Activated naive CD4-positive, alpha-beta T cell treated with anti-CD3 and anti-CD28 coated beads for 36 hours (primary cell): ENCODE measurements at regions not wholly inside any gene's neighbourhood (a gene's known extent, or its start where the extent isn't known, plus 50 kb on each side); places are given as distances from the start of the nearest gene placed in this dataset.

ENCODE experiments used
- CTCF ChIA-PET: fragments of 350-600 bp; sonication (Branson Sonifier 250); formaldehyde crosslinking; loops from one replicate; lab custom pipeline; 2021; ENCODE audit warnings: antibody characterized with exemption; lab: Charles Lee
- DNase-seq: peaks from one replicate; pipeline ENCODE4 v3.0.0-alpha.2; 2020
- H3K27ac Mint-ChIP-seq: one replicate; pipeline ENCODE4 v1.8.0; 2021; ENCODE audit warnings: mild to moderate bottlenecking, mixed read lengths
- H3K27me3 Mint-ChIP-seq: one replicate; pipeline ENCODE4 v1.8.0; 2021; ENCODE audit warnings: low read depth, mixed read lengths
- H3K36me3 Mint-ChIP-seq: one replicate; pipeline ENCODE4 v1.8.0; 2021; ENCODE audit warnings: low read depth, mixed read lengths
- H3K4me1 Mint-ChIP-seq: one replicate; pipeline ENCODE4 v1.8.0; 2021; ENCODE audit warnings: low read depth, mixed read lengths
- H3K4me3 Mint-ChIP-seq: one replicate; pipeline ENCODE4 v1.8.0; 2021; ENCODE audit warnings: mild to moderate bottlenecking, moderate library complexity, mixed read lengths
- H3K9me3 Mint-ChIP-seq: one replicate; pipeline ENCODE4 v1.8.0; 2021; ENCODE audit warnings: mixed read lengths
- intact Hi-C: fragments of 100-400 bp; cut with micrococcal nuclease; formaldehyde crosslinking; loops from one replicate; pipeline ENCODE4 v1.15.1; 2023

DNA sequence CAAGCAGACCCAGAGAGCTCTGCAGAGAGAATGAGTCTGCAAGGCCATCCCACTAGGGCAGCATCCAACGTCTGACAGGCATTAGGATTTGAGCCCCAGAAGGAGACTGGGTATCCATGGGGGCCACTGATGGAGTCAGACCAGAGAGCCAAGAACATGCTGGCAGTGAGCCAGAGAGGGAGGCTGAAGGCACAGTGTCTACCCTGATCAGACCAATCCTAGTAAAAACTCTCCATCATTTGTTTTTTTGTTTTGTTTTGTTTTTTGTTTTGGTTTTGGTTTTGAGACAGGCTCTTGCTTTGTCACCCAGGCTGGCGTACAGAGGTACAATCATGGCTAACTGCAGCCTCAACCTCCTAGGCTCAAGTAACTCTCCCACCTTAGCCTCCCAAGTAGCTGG is 133.1 kb upstream of the LYZL2 start:
- peaks cover 1% of the 10 kb centered on the region for H3K36me3 Mint-ChIP-seq
- CTCF ChIA-PET: interaction anchor here (0.6 to 1.1 kb wide), 4 partner anchors 16 to 269 kb away, joined by 3 to 5 read pairs (median 4); partner anchors contain the start of gene ZNF438

DNA sequence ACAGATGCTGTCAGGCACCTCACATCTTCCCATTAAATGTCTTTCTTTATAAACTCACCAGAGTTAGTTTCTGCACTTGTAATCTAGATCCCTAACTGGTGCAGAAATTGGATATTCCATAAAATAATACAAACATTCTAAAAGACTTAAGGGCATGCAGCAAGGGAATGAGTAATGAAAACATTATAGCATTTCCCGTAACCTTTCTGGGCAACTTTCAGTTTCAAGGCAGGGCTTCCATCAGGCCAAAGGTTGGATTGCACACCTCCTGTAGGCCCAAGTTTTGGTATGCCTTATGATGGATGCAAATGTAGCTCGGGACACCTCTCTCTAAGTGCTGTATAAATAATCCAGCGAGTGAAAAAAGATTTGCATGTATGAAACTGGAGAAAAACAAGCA is 129.9 kb upstream of the LYZL2 start:
- CTCF ChIA-PET: interaction anchor here (0.7 kb wide), 1 partner anchor 292 kb away, joined by 3 read pairs; no protein-coding TSS in a partner anchor
- H3K27me3 Mint-ChIP-seq: no peaks in the 10 kb centered on the region
- no peak overlapping the region for H3K27ac Mint-ChIP-seq
- H3K4me1 Mint-ChIP-seq: no peaks in the 10 kb centered on the region
- DNase-seq: no peak
- intact Hi-C loops: no loop called here
- H3K9me3 Mint-ChIP-seq: peaks cover 4% of the 10 kb centered on the region
- no peak overlapping the region for H3K4me3 Mint-ChIP-seq
- peaks cover 1% of the 10 kb centered on the region for H3K36me3 Mint-ChIP-seq

More for the DNA sequence above, 133.1 kb upstream of the LYZL2 start:
- H3K9me3 Mint-ChIP-seq: peaks cover 4% of the 10 kb centered on the region
- intact Hi-C loops: no loop called here
- no peaks in the 10 kb centered on the region for H3K4me1 Mint-ChIP-seq
- no peak for DNase-seq
- H3K27ac Mint-ChIP-seq: no peak overlapping the region
- H3K27me3 Mint-ChIP-seq: no peaks in the 10 kb centered on the region
- H3K4me3 Mint-ChIP-seq: no peak overlapping the region

DNA sequence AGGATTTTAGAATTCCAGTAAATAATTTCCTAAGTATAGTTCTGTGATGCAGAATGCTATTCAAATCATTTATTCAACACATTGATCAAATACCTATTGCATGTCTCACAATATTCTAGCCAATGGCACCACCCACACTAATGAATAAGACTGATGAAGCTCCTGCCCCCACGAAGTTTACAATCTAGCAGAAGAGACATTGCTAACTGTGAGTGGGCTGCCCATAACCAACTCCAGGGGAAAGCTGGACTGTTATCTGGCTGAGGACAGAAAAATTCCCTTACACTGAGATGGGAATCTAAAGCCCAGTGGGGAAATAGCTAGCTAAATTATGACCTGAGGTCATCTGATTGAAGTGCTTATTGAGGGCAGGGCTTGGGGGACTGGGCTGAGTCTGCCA is 128.8 kb upstream of the LYZL2 start:
- intact Hi-C loops: no loop called here
- H3K27me3 Mint-ChIP-seq: no peaks in the 10 kb centered on the region
- peaks cover 1% of the 10 kb centered on the region for H3K36me3 Mint-ChIP-seq
- no peaks in the 10 kb centered on the region for H3K4me1 Mint-ChIP-seq
- no peak for DNase-seq
- peaks cover 4% of the 10 kb centered on the region for H3K9me3 Mint-ChIP-seq
- no peak overlapping the region for H3K27ac Mint-ChIP-seq
- H3K4me3 Mint-ChIP-seq: no peak overlapping the region
- CTCF ChIA-PET: no interaction called here

DNA sequence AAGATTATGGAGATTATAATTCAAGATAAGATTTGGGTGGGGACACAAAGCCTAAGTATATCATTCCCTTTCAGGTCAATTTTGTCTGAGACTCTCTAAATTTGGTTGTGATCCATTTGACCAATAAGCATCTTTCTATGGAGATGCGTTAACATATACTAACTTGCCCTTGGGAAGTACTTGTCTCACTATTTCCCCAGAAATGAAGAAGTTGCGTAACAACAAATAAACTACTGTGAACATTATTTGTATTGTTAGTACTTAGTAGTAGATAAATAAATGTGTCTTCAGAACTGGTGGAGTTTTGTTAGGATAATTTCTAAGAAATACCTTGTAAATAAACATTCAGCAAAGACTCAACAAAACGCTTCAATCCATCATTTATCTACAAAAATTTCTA is 127.3 kb upstream of the LYZL2 start:
- Mint-ChIP-seq H3K36me3 (peaks cover 1% of the 10 kb centered on the region), H3K4me1 (peaks cover 1% of the 10 kb centered on the region), H3K27me3 (no peaks in the 10 kb centered on the region), H3K27ac (no peak overlapping the region), H3K9me3 (peaks cover 4% of the 10 kb centered on the region), H3K4me3 (no peak overlapping the region)
- intact Hi-C loops: no loop called here
- no peak for DNase-seq
- CTCF ChIA-PET: no interaction called here

DNA sequence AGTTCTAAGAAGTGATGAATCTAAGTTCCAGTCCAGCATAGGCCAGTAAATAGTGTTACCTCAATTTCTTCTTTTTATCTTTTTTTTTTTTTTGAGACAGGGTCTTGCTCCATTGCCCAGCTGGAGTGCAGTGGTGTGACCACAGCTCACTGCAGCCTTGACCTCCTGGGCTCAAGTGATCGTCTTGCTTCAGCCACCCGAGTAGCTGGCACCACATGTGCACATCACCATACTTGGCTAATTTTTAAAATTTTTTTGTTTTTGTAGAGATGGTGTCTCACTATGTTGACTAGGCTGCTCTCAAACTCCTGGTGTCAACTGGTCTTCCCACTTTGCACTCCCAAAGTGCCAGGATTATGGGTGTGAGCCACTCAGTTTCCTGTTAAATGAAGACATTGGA is 126.6 kb upstream of the LYZL2 start:
- peaks cover under 1% of the 10 kb centered on the region for H3K36me3 Mint-ChIP-seq
- peaks cover 4% of the 10 kb centered on the region for H3K9me3 Mint-ChIP-seq
- no peak for DNase-seq
- peaks cover 8% of the 10 kb centered on the region for H3K4me1 Mint-ChIP-seq
- intact Hi-C loops: no loop called here
- H3K4me3 Mint-ChIP-seq: no peak overlapping the region
- H3K27me3 Mint-ChIP-seq: no peaks in the 10 kb centered on the region
- H3K27ac Mint-ChIP-seq: no peak overlapping the region
- CTCF ChIA-PET: interaction anchor here (0.6 kb wide), 2 partner anchors 935 to 1198 kb away, joined by 3 read pairs; no protein-coding TSS in a partner anchor

DNA sequence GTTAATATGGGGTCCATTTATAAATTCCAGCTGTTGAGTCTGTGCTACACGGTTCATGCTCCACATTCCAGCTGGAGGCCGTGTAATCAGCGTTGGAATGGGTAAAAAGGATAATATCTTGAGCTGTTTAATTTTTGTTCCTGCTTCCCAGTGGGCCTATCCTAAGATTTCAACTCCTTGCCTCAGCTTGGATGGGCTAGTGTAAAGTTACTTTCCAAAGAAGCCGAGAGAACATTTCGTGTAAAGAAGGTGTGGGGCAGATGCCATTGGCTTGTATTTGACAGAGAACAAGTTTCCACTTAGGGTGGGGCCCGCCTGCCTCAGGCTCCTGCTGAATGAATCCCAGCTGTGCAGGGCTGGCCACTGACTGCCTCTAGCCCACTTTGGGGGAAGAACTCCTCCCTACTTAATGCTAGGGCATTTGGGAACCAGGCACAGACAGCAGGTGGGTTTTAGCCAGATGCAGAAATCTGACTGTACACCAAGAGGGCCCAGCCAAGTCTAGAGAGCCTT is 125.9 kb upstream of the LYZL2 start:
- H3K36me3 Mint-ChIP-seq: no peaks in the 10 kb centered on the region
- H3K27me3 Mint-ChIP-seq: no peaks in the 10 kb centered on the region
- H3K4me3 Mint-ChIP-seq: no peak overlapping the region
- peaks cover 12% of the 10 kb centered on the region for H3K4me1 Mint-ChIP-seq
- intact Hi-C loops: no loop called here
- DNase-seq: no peak
- no peak overlapping the region for H3K27ac Mint-ChIP-seq
- CTCF ChIA-PET: interaction anchor here (0.6 to 1.5 kb wide), 4 partner anchors 10 to 1052 kb away, joined by 3 to 5 read pairs (median 3); no protein-coding TSS in a partner anchor
- no peaks in the 10 kb centered on the region for H3K9me3 Mint-ChIP-seq

DNA sequence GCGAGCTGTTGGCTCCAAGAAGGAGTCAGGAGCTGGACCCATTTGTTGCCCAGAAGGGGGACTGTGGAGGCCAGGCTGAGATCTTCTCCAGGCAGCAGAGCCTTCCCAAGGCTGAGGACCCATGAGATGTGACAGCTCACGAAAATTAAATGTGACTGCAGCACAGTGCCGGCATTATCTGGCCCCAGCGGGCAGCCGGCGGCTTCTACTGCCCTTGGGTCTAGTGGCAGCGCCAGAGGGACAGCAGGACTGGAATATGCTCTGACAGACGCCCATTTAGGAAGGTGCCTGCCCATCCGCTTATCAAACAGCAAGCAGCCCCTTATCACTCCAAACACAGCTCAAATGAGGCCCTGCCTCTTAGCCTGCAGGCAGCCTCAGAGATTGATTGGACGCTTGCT is 122.9 kb upstream of the LYZL2 start:
- H3K36me3 Mint-ChIP-seq: no peaks in the 10 kb centered on the region
- peaks cover 15% of the 10 kb centered on the region for H3K4me1 Mint-ChIP-seq
- CTCF ChIA-PET: interaction anchor here (0.8 to 2.5 kb wide), 13 partner anchors 17 to 1055 kb away, joined by 3 to 15 read pairs (median 3); partner anchors contain the start of gene ZNF438
- H3K9me3 Mint-ChIP-seq: no peaks in the 10 kb centered on the region
- no peaks in the 10 kb centered on the region for H3K27me3 Mint-ChIP-seq
- intact Hi-C loops: loop anchor here (1.0 kb wide), 1 partner anchor 1056 kb away; no protein-coding TSS in a partner anchor
- no peak overlapping the region for H3K4me3 Mint-ChIP-seq
- no peak for DNase-seq
- H3K27ac Mint-ChIP-seq: no peak overlapping the region

DNA sequence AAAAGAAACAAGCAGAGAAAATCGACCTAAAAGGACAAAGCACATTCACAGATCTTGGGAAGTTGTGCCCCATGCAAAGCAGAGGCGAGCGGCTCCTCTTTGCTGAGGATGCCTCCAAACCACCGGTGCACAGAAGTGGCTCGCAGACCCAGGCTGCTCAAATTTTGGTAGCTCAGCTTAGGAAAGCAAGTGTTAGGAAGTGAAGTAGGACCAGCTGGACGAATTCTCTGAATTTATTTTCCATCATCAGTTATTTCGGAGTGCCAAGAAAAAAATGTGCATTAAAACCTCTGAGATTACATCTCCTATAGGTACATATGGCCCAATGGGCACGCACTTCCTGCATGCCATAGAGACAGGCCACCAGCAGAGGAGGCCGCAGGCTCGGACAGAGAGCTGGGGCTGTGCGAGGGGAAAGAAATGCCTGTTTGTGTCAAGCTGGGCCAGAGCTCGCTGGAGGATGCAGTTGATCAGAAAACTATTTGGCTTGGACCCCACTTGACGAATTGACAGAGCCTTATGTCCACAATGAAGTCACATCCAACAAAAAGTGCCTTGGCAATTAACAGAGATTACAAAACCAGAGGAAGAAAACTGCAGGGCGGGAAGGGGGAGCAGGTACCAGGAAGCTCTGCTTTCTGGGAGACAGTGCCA is 122.3 kb upstream of the LYZL2 start:
- Mint-ChIP-seq H3K9me3 (no peaks in the 10 kb centered on the region), H3K4me3 (no peak overlapping the region), H3K27ac (no peak overlapping the region), H3K4me1 (peaks cover 15% of the 10 kb centered on the region), H3K27me3 (no peaks in the 10 kb centered on the region), H3K36me3 (no peaks in the 10 kb centered on the region)
- CTCF ChIA-PET: interaction anchor here (0.7 to 2.5 kb wide), 15 partner anchors 17 to 1056 kb away, joined by 3 to 15 read pairs (median 3); partner anchors contain the start of gene ZNF438
- DNase-seq: peak; percentile 78
- intact Hi-C loops: loop anchor here (1.0 kb wide), 1 partner anchor 1056 kb away; no protein-coding TSS in a partner anchor

DNA sequence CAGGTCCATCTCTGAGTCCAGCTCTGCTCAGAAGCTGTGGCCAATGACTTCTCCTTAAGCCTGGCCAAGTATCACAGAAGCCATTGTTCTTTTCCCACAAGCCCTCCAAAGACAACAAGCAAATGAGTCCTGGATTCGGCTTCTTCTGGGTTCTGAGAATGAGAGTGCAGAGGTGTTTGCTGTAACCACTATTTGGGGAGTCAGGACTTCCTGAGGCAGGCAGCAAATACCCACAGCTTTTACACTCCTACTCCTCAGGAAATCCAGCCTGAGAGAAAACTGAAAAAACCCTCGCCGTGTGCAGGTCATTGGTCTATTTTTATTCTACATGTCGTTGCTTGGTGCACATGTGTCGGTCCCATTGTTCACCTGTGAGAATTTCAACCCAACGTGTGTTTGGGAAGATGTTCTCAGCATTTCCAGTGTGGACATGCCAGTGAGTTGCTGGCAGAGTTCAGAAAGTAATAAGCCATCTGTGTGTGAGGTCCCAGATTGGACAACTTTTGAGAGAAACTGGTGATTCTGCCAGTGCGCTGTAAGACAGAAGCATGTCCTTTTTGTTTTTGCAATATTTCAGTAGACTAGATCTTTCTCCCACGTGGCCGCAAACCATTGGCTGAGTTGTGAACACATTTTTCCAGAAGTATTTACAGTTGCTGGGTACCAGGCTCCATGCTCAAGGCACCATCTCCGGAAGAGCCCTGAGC is 121.6 kb upstream of the LYZL2 start:
- Mint-ChIP-seq H3K4me1 (peaks cover 15% of the 10 kb centered on the region), H3K27ac (no peak overlapping the region), H3K4me3 (no peak overlapping the region), H3K9me3 (no peaks in the 10 kb centered on the region), H3K27me3 (no peaks in the 10 kb centered on the region), H3K36me3 (no peaks in the 10 kb centered on the region)
- intact Hi-C loops: no loop called here
- DNase-seq: no peak
- CTCF ChIA-PET: interaction anchor here (0.7 to 2.5 kb wide), 10 partner anchors 18 to 1057 kb away, joined by 3 to 15 read pairs (median 4); no protein-coding TSS in a partner anchor

DNA sequence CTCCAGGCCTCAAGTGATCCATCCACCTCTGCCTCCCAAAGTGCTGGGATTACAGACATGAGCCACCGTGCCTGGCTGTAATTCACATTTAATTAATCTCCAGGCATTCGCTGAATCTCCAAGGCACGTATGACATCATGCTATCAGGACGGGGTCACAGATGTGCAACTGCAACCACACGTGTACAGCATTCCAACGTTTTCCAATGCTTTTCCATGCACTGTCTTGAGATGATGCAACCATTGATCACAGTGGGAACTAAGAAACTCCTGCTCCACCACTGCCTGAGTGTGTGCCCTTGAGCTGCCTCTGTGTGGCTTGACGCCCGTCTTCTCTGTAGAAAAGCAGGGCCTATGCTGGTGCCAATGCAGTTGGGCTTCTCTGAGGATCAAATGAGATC is 119.8 kb upstream of the LYZL2 start:
- Mint-ChIP-seq H3K9me3 (no peaks in the 10 kb centered on the region), H3K4me3 (no peak overlapping the region), H3K36me3 (no peaks in the 10 kb centered on the region), H3K27ac (no peak overlapping the region), H3K27me3 (no peaks in the 10 kb centered on the region), H3K4me1 (peaks cover 15% of the 10 kb centered on the region)
- CTCF ChIA-PET: interaction anchor here (0.9 to 1.7 kb wide), 2 partner anchors 60 to 62 kb away, joined by 3 to 6 read pairs; no protein-coding TSS in a partner anchor
- no peak for DNase-seq
- intact Hi-C loops: no loop called here

DNA sequence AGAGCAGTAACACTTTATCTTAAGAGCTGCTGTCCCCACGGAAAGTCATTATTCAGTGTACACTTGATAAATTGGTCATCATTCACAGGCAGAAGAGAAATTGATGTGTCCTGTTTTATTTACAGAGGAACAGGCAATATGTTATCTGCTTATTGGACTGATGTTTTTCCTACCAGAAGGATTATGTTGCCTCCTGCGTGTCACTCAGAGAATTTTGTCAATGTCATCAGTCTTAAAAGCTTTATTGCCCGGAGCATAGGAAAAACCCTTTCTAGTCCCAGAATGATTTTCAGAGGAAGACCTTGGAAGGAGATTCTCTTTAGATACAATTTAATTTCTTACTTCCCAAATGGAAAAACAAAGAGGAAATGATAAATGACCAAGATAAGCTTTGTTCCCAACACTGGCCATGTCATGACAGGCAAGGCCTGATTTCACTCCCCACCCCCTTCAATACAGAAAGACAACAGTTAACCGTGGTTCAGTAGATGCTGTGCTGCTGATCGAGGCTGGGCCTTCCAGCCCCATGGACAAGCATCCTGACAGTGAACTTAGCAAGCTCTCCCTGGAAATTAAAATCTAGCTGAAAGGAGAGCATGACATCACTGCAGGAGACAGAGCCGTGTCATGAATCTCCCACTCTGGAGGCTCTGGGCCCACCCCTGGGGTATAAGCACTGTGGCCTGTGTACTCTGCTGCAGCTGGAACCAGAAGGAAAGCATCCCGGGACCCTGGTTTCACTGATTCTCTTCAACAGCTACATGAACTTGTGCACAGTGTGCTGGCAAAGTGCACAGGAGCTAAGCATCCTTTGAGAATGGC is 118.8 kb upstream of the LYZL2 start:
- H3K27me3 Mint-ChIP-seq: no peaks in the 10 kb centered on the region
- CTCF ChIA-PET: no interaction called here
- DNase-seq: no peak
- no peak overlapping the region for H3K4me3 Mint-ChIP-seq
- no peaks in the 10 kb centered on the region for H3K9me3 Mint-ChIP-seq
- no peak overlapping the region for H3K27ac Mint-ChIP-seq
- intact Hi-C loops: no loop called here
- no peaks in the 10 kb centered on the region for H3K36me3 Mint-ChIP-seq
- H3K4me1 Mint-ChIP-seq: peaks cover 15% of the 10 kb centered on the region
